HG02763 (cell line): ENCODE measurements at regions not wholly inside any gene's neighbourhood (a gene's known extent, or its start where the extent isn't known, plus 50 kb on each side); places are given as distances from the start of the nearest gene placed in this dataset.
"Not testable (repeated sequence)": the region's sequence is repeated elsewhere in the genome, so short reads cannot be mapped to it uniquely, and the experiment has no call there.

Experiments used
- ATAC-seq: cut with Tn5 transposase; IDR thresholded peaks from one replicate; pipeline ENCODE4 v1.9.1; 2021; ENCODE audit warnings: mild to moderate bottlenecking, moderate library complexity; ENCODE audit not compliant: unreplicated experiment

DNA sequence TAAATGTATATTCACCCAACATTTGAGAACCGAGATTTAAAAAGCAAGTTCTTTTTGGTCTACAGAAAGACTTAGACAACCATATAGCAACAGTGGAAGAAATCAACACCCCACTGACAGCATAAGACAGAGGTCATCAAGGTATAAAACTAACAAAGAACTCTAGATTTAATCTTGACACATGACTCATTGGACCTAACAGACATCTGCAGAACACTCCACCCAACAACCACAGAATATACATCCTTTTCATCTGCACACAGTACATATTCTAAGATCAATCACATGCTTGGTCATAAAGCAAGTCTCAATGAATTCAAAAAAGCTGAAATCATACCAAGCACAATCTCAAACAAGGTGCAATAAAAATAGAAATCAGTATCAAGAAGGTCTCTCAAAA is 65.8 kb downstream of the SPIN4 start:
- ATAC-seq, result no peak

DNA sequence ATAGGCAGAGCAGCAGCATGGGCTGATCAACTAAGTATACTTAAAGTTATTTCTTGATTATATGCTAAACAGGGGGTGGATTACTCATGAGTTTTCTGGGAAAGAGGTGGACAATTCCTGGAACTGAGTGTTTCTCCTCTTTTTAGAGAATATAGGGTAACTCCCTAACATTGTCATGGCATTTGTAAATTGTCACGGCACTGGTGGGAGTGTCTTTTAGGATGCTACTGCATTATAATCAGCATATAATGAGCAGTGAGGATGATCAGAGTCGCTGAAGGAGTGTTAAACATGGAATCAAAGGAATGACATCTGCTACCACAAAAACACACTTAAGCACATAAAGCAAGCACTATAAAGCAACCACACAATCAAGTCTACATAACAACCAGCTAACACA is 66.5 kb downstream of the SPIN4 start:
- ATAC-seq, result no peak

DNA sequence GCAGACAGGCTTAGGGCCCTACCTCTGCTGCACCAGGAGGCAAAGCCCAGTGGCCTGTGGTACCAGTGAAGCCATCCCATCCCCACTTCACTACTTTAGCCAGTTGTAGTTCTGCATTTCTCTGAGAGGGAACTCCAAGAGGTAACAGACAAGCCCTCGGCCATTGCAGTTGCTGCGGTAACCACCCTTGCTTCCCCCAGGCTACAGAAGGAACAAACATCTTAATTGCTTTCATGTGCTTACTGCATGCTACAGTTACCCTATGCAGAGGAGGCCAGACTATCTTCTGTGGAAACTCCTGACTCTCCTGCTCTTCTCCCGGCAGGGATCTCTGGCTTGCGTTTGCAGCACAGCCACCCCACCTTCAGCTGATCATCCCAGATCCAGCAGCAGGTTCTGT is 67.8 kb downstream of the SPIN4 start:
- ATAC-seq, result no peak

DNA sequence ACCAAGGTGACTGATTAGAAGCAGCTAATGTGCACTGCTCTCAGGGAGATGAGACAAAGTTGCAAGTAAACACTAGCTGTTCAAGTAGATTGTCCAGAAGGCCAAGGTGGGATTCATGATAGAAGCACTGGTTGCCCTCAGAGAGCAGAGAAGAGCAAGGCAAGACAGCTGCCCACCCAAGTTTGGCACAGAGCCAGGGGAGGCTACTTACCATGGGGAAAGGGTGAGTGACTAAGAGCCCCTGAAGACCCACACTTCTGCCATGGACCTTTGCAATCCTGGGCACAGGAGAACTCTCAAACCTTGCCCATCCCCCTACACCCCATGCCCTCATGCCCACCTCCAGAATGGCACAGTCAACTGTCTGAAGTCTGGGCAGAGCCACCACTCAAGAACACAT is 68.3 kb downstream of the SPIN4 start:
- no peak for ATAC-seq

- ATAC-seq, result no peak
Measured at GRCh38 chrX:63282077-63282476, 69.1 kb downstream of the SPIN4 start.

DNA sequence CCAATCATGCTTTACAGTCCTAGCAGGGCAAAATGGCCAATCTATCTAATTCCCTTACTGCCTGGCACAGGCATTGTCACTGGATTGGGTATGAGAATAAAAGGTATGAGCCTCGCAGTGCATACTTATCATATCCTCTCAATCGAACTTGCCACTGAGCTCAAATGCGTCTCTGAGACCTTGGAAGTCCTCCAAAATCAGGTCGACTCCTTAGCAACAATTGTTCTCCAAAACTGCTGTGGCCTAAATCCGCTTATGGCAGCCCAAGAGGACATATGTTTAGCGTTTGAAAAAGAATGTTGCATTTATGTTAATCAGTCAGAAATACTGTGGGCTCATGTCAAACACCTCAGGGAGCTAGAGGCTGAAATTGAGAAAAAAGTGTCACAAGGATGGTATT is 69.7 kb downstream of the SPIN4 start:
- no peak for ATAC-seq

GRCh38 chrX:63277394-63277793 is 73.7 kb downstream of the SPIN4 start:
- not testable (repeated sequence) for ATAC-seq

- no peak for ATAC-seq
Measured at GRCh38 chrX:63275127-63275526, 76.0 kb downstream of the SPIN4 start.

DNA sequence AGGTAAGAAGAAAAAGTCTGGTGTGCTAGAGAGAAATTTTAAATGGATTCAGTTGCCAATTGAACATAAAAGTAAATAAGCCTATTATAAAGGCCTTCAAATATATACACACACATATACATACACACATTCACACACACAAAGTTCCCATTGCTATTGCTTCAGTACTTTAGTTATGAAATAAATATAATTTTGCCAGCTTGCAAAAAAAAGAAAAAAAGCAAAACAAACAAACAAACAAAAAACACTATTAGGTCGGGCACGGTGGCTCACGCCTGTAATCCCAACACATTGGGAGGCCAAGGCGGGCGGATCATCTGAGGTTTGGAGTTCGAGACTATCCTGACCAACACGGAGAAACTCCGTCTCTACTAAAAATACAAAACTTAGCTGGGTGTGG is 80.3 kb downstream of the SPIN4 start:
- no peak for ATAC-seq

GRCh38 chrX:63258144-63258543 is 93.0 kb downstream of the SPIN4 start:
- ATAC-seq, result no peak

GRCh38 chrX:63250253-63250868 is 100.8 kb downstream of the SPIN4 start:
- peak; percentile 100 for ATAC-seq

DNA sequence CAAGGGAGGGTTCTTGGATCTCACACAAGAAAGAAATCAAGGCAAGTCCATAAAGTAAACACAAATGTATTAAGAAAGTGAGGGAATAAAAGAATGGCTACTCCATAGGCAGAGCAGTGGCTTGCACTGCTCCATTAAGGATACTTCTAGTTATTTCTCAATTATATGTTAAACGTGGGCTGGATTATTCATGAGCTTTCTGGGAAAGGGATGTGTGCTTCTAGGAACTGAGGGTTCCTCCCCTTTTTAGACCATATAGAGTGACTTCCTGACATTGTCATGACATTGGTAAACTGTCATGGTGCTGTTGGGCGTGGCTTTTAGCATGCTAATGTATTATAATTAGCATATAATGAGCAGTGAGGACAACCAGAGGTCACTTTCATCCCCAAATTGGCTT is 108.4 kb downstream of the SPIN4 start:
- not testable (repeated sequence) for ATAC-seq

DNA sequence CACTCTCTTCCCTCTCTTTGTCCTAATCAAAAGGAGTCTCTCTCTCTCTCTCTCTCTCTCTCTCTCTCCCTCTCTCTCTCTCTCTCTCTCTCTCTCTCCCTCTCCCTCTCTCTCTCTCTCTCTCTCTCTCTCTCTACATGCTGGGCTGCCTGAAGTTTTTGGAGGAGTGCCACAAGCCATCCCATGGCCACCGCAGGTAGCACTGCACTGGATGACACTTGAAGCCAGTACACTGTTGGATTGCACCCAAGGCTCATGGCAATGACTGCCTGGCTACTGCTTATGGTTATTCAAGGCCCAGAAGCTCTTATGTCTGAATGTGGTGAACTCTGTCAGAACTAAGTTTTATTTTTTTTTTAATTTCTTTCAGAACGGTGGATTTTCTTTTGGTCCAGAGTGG is 115.2 kb downstream of the SPIN4 start:
- ATAC-seq, result not testable (repeated sequence)

- ATAC-seq, result not testable (repeated sequence)
Measured at GRCh38 chrX:63233013-63233412, 118.1 kb downstream of the SPIN4 start.

DNA sequence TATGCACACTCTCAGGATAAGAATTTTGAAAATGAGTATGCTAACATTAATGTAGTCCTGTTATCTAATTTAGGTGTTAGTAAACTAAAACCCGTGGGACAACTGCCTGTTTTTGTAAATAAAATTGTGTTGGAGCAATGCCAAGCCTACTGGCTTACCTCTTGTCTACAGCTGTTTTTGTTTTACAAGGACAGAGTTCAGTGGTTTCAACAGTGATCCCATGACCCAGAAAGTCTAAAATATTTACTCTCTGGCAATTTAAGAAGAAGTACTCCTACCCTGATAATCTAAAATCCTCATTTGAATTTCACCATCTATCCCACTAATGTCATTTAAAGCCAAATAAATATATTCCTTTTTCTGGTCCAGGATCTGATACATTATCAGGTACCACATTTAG is 132.9 kb downstream of the SPIN4 start:
- not testable (repeated sequence) for ATAC-seq

DNA sequence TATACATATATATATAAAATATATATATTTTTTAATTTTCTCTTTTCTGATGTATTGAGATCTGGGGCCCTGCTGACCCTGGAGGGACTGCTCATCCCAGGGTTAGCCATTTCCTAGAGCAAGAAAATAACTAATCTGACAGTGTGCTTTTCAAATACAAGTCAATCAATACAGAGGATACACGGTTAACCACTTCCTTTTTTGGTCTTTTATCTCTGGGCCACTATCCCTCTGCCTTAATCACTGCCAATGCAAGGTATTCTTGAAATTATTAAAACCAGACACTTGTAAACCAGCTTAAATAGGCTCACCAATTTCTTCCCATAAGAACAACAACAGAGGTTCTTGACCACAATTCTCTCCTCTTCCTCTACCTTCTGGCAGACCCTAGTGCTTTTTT is 133.6 kb downstream of the SPIN4 start:
- ATAC-seq, result not testable (repeated sequence)

GRCh38 chrX:63209645-63210044 is 141.5 kb downstream of the SPIN4 start:
- not testable (repeated sequence) for ATAC-seq

- not testable (repeated sequence) for ATAC-seq
Measured at GRCh38 chrX:63209128-63209527, 142.0 kb downstream of the SPIN4 start.

DNA sequence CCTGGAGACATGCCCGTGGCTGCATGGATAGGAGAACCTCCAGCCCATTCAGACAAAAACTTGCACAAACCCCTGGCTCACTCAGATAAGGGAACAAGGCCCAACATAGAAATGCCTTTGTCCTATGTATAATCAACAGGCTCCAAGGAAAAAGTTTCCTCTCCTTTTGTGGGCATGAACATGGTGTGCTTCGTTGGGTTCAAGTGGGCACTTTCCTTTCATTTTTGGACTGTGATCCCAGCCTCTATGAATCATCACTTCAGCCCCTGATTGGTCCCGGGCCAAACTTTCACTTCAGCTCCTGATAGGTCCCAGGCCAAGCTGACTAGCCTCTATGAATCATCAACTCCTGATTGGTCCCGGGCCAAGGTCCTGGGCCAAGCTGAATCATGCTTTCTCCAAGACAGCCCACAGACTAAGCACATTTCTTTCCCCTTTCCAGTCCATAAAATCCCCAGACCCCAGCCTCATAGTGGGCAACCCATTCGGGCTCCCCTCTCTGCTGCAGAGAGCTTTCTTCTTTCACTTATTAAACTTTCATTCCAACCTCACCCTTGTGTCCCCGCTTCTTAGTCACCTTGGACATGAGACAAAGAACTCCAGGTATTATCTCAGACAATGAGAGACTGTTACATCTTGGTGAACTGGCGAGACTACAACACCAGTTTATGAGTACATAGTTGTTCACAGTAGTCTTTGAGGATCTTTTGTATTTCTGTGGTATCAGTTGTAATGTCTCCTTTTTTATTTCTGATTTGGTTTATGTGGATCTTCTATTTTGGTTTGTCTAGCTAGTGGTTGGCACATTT is 146.7 kb downstream of the SPIN4 start:
- ATAC-seq, result not testable (repeated sequence)

GRCh38 chrX:63201987-63202386 is 149.1 kb downstream of the SPIN4 start:
- ATAC-seq, result not testable (repeated sequence)

- not testable (repeated sequence) for ATAC-seq
Measured at GRCh38 chrX:63198693-63199092, 152.4 kb downstream of the SPIN4 start.

GRCh38 chrX:63192366-63193041 is 158.6 kb downstream of the SPIN4 start:
- ATAC-seq, result not testable (repeated sequence)
